ENCODE measurements at regions not wholly inside any gene's neighbourhood (a gene's known extent, or its start where the extent isn't known, plus 50 kb on each side); places are given as distances from the start of the nearest gene placed in this dataset.
"Not testable (repeated sequence)": the region's sequence is repeated elsewhere in the genome, so short reads cannot be mapped to it uniquely, and the experiment has no call there.

DNA sequence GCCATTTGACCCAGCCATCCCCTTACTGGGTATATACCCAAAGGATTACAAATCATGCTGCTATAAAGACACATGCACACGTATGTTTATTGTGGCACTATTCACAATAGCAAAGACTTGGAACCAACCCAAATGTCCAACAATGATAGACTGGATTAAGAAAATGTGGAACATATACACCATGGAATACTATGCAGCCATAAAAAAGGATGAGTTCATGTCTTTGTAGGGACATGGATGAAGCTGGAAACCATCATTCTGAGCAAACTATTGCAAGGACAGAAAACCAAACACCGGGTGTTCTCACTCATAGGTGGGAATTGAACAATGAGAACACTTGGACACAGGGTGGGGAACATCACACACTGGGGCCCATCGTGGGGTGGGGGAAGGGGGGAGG, 172.5 kb upstream of the POGK start:
- H3K79me2 ChIP-seq (ENCODE audit: insufficient read depth, low read length); intact Hi-C loops (cut with micrococcal nuclease; ENCODE audit: unreplicated experiment); H2AFZ ChIP-seq (ENCODE audit: low read length); in situ Hi-C loops (cut with HindIII; ENCODE audit: extremely low pct_ligation_motif_present, low pct_unique_long_range_greater_than_20kb); H3K4me2 ChIP-seq (ENCODE audit: low read depth, low read length); H3K36me3 ChIP-seq (replicated peaks in 1 of 2; ENCODE audit: control insufficient read depth in 1 of 2, insufficient read depth in 2 of 2, low read length in 2 of 2); DNase-seq (ENCODE audit: low spot score); H3K9ac ChIP-seq (ENCODE audit: insufficient read depth, low read depth, low read length); H3K9me3 ChIP-seq (ENCODE audit: low read length); CTCF ChIA-PET (ENCODE audit: low intra/inter-chr PET ratio, low total read pairs); ATAC-seq; H3K27me3 ChIP-seq (ENCODE audit: control insufficient read depth in 1 of 2, insufficient read depth in 2 of 2, low read length in 2 of 2); BruUV-seq (replicated peaks); H4K20me1 ChIP-seq (ENCODE audit: insufficient read depth, low read length); H3K4me3 ChIP-seq (replicated peaks in 1 of 3; ENCODE audit: insufficient read depth in 1 of 3, low read depth in 2 of 3, low read length in 3 of 3); H3K27ac ChIP-seq (ENCODE audit: extremely low read length, insufficient read depth, low read length); POLR2A ChIA-PET; FAIRE-seq; H3K4me1 ChIP-seq (ENCODE audit: insufficient read depth, low read length): not testable (repeated sequence)
- 17% methylated on average over 2 of the region's 3 CpGs for WGBS (ENCODE audit: low lambda C conversion rate)

DNA sequence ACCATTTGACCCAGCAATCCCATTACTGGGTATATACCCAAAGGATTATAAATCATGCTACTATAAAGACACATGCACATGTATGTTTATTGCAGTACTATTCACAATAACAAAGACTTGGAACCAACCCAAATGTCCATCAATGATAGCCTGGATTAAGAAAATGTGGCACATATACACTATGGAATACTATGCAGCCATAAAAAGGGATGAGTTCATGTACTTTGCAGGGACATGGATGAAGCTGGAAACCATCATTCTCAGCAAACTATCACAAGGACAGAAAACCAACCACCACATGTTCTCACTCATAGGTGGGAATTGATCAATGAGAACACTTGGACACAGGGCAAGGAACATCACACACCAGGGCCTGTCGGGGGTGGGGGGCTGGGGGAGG, 171.7 kb upstream of the POGK start:
- H3K4me3 ChIP-seq (replicated peaks in 1 of 3; ENCODE audit: insufficient read depth in 1 of 3, low read depth in 2 of 3, low read length in 3 of 3); H3K27ac ChIP-seq (ENCODE audit: extremely low read length, insufficient read depth, low read length); POLR2A ChIA-PET; BruUV-seq (replicated peaks); H3K27me3 ChIP-seq (ENCODE audit: control insufficient read depth in 1 of 2, insufficient read depth in 2 of 2, low read length in 2 of 2); ATAC-seq; H3K4me2 ChIP-seq (ENCODE audit: low read depth, low read length); in situ Hi-C loops (cut with HindIII; ENCODE audit: extremely low pct_ligation_motif_present, low pct_unique_long_range_greater_than_20kb); H3K9me3 ChIP-seq (ENCODE audit: low read length); H3K79me2 ChIP-seq (ENCODE audit: insufficient read depth, low read length); H4K20me1 ChIP-seq (ENCODE audit: insufficient read depth, low read length); DNase-seq (ENCODE audit: low spot score); H3K9ac ChIP-seq (ENCODE audit: insufficient read depth, low read depth, low read length); H3K36me3 ChIP-seq (replicated peaks in 1 of 2; ENCODE audit: control insufficient read depth in 1 of 2, insufficient read depth in 2 of 2, low read length in 2 of 2); CTCF ChIA-PET (ENCODE audit: low intra/inter-chr PET ratio, low total read pairs); H3K4me1 ChIP-seq (ENCODE audit: insufficient read depth, low read length); FAIRE-seq; intact Hi-C loops (cut with micrococcal nuclease; ENCODE audit: unreplicated experiment); H2AFZ ChIP-seq (ENCODE audit: low read length): not testable (repeated sequence)
- 6% methylated on average over 1 of the region's 1 CpG for WGBS (ENCODE audit: low lambda C conversion rate)

GRCh38 chr1:166671627-166672026, 167.6 kb upstream of the POGK start:
- no peaks in the 10 kb centered on the region for H3K4me1 ChIP-seq (ENCODE audit: insufficient read depth, low read length)
- DNase-seq (ENCODE audit: low spot score) (no peak), ATAC-seq (no peak), FAIRE-seq (no peak)
- H3K27ac ChIP-seq (ENCODE audit: extremely low read length, insufficient read depth, low read length), result no peak overlapping the region
- H3K4me2 ChIP-seq (ENCODE audit: low read depth, low read length), result no peak overlapping the region
- no peak overlapping the region for H2AFZ ChIP-seq (ENCODE audit: low read length)
- no peaks in the 10 kb centered on the region for H3K9me3 ChIP-seq (ENCODE audit: low read length)
- intact Hi-C loops (cut with micrococcal nuclease; ENCODE audit: unreplicated experiment), result no loop called here
- H3K4me3 ChIP-seq (replicated peaks in 1 of 3; ENCODE audit: insufficient read depth in 1 of 3, low read depth in 2 of 3, low read length in 3 of 3), result no peak overlapping the region
- WGBS (ENCODE audit: low lambda C conversion rate), result 1% methylated on average over 3 of the region's 3 CpGs
- in situ Hi-C loops (cut with HindIII; ENCODE audit: extremely low pct_ligation_motif_present, low pct_unique_long_range_greater_than_20kb), result no loop called here
- no peak overlapping the region for H3K9ac ChIP-seq (ENCODE audit: insufficient read depth, low read depth, low read length)
- H3K36me3 ChIP-seq (replicated peaks in 1 of 2; ENCODE audit: control insufficient read depth in 1 of 2, insufficient read depth in 2 of 2, low read length in 2 of 2), result no peaks in the 10 kb centered on the region
- H3K27me3 ChIP-seq (ENCODE audit: control insufficient read depth in 1 of 2, insufficient read depth in 2 of 2, low read length in 2 of 2), result no peaks in the 10 kb centered on the region
- no TSS peak for BruUV-seq (replicated peaks)
- ChIA-PET POLR2A (no interaction called here), CTCF (ENCODE audit: low intra/inter-chr PET ratio, low total read pairs) (no interaction called here)
- no peaks in the 10 kb centered on the region for H4K20me1 ChIP-seq (ENCODE audit: insufficient read depth, low read length)
- no peaks in the 10 kb centered on the region for H3K79me2 ChIP-seq (ENCODE audit: insufficient read depth, low read length)
- TF ChIP-seq DNMT1 (CRISPR knock-in tag; IDR thresholded peaks at IDR 0.05) (no peak), GPBP1L1 (CRISPR knock-in tag; IDR thresholded peaks at IDR 0.05) (no peak), ONECUT2 (CRISPR knock-in tag; IDR thresholded peaks at IDR 0.05) (no peak), ZNF468 (CRISPR knock-in tag; IDR thresholded peaks at IDR 0.05) (no peak)
- TF ChIP-seq, protein P1, sequence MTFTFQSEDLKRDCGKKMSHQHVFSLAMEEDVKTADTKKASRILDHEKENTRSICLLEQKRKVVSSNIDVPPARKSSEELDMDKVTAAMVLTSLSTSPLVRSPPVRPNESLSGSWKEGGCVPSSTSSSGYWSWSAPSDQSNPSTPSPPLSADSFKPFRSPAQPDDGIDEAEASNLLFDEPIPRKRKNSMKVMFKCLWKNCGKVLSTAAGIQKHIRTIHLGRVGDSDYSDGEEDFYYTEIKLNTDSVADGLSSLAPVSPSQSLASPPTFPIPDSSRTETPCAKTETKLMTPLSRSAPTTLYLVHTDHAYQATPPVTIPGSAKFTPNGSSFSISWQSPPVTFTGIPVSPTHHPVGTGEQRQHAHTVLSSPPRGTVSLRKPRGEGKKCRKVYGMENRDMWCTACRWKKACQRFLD (CRISPR knock-in tag; IDR thresholded peaks at IDR 0.05; ENCODE audit: borderline replicate concordance), result no peak
- TF ChIP-seq, protein P2, sequence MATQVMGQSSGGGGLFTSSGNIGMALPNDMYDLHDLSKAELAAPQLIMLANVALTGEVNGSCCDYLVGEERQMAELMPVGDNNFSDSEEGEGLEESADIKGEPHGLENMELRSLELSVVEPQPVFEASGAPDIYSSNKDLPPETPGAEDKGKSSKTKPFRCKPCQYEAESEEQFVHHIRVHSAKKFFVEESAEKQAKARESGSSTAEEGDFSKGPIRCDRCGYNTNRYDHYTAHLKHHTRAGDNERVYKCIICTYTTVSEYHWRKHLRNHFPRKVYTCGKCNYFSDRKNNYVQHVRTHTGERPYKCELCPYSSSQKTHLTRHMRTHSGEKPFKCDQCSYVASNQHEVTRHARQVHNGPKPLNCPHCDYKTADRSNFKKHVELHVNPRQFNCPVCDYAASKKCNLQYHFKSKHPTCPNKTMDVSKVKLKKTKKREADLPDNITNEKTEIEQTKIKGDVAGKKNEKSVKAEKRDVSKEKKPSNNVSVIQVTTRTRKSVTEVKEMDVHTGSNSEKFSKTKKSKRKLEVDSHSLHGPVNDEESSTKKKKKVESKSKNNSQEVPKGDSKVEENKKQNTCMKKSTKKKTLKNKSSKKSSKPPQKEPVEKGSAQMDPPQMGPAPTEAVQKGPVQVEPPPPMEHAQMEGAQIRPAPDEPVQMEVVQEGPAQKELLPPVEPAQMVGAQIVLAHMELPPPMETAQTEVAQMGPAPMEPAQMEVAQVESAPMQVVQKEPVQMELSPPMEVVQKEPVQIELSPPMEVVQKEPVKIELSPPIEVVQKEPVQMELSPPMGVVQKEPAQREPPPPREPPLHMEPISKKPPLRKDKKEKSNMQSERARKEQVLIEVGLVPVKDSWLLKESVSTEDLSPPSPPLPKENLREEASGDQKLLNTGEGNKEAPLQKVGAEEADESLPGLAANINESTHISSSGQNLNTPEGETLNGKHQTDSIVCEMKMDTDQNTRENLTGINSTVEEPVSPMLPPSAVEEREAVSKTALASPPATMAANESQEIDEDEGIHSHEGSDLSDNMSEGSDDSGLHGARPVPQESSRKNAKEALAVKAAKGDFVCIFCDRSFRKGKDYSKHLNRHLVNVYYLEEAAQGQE (IDR thresholded peaks at IDR 0.05; ENCODE audit: borderline replicate concordance in 1 of 2, low read depth in 1 of 2, low read length in 2 of 2), result no peak

Measured in HepG2 (cell line).